Keratinocyte (primary cell): ENCODE measurements at regions not wholly inside any gene's neighbourhood (a gene's known extent, or its start where the extent isn't known, plus 50 kb on each side); places are given as distances from the start of the nearest gene placed in this dataset.

Experiments
- DNase-seq: peaks from one replicate; pipeline ENCODE4 v3.0.0-alpha.2; 2011; ENCODE audit warnings: low read depth, missing footprints, low spot score
- FAIRE-seq: peaks from 2 replicates; lab custom pipeline; 2011; peaks lifted over from hg19 to GRCh38; lab: Jason Lieb, UNC
- H2AFZ ChIP-seq: 2 replicates; pipeline ENCODE4 v1.6.0; 2012; ENCODE audit warnings: low read length, control low read depth, inconsistent platforms; ENCODE audit not compliant: control insufficient read depth
- H3K27ac ChIP-seq: 2 replicates; pipeline ENCODE4 v1.5.1; 2011; ENCODE audit warnings: low read length; ENCODE audit not compliant: control insufficient read depth, insufficient read depth
- H3K27me3 ChIP-seq: 3 replicates; pipeline ENCODE4 v1.6.0; 2011; ENCODE audit warnings: low read length; ENCODE audit not compliant: control insufficient read depth, insufficient read depth; ENCODE audit errors: extremely low read depth
- H3K36me3 ChIP-seq, 2 experiments: 2 replicates in 1 of 2; 3 replicates in 1 of 2; pipeline ENCODE4 v1.5.1; 2011; ENCODE audit warnings: low read length in 2 of 2, mild to moderate bottlenecking in 1 of 2; ENCODE audit not compliant: control insufficient read depth in 2 of 2, insufficient read depth in 2 of 2; ENCODE audit errors: extremely low read depth in 1 of 2
- H3K4me1 ChIP-seq: 3 replicates; pipeline ENCODE4 v1.5.1; 2011; ENCODE audit warnings: low read length; ENCODE audit not compliant: control insufficient read depth, insufficient read depth; ENCODE audit errors: extremely low read depth
- H3K4me2 ChIP-seq: 3 replicates; pipeline ENCODE4 v1.6.0; 2011; ENCODE audit warnings: low read depth, low read length; ENCODE audit not compliant: control insufficient read depth, insufficient read depth; ENCODE audit errors: extremely low read depth
- H3K4me3 ChIP-seq, 3 experiments: fragments of 200-600 bp in 1 of 3; sonication (generic) in 1 of 3; 2 replicates in 2 of 3; 3 replicates in 1 of 3; pipeline ENCODE4 v1.5.1; 2011 to 2016; ENCODE audit warnings: low read length in 3 of 3, mild to moderate bottlenecking in 3 of 3, control low read depth in 2 of 3, inconsistent platforms in 1 of 3, low read depth in 1 of 3, mixed read lengths in 1 of 3, mixed run types in 1 of 3, moderate library complexity in 1 of 3; ENCODE audit not compliant: control insufficient read depth in 2 of 3, insufficient read depth in 2 of 3; ENCODE audit errors: extremely low read depth in 1 of 3
- H3K79me2 ChIP-seq: 2 replicates; pipeline ENCODE4 v1.6.0; 2012; ENCODE audit warnings: low read length; ENCODE audit not compliant: control insufficient read depth, insufficient read depth
- H3K9ac ChIP-seq: 3 replicates; pipeline ENCODE4 v1.6.0; 2011; ENCODE audit warnings: low read length; ENCODE audit not compliant: control insufficient read depth, insufficient read depth; ENCODE audit errors: extremely low read depth
- H3K9me1 ChIP-seq: 3 replicates; pipeline ENCODE4 v1.6.0; 2011; ENCODE audit warnings: low read length; ENCODE audit not compliant: control insufficient read depth, insufficient read depth; ENCODE audit errors: extremely low read depth
- H3K9me3 ChIP-seq: 2 replicates; pipeline ENCODE4 v1.5.1; 2012; ENCODE audit warnings: low read depth, low read length; ENCODE audit not compliant: control insufficient read depth
- H4K20me1 ChIP-seq: 3 replicates; pipeline ENCODE4 v1.6.0; 2011; ENCODE audit warnings: low read length; ENCODE audit not compliant: control insufficient read depth, insufficient read depth; ENCODE audit errors: extremely low read depth
- CTCF ChIP-seq, 3 experiments: IDR thresholded peaks in 1 of 3; conservative IDR thresholded peaks in 1 of 3; optimal IDR thresholded peaks in 1 of 3; 2 replicates in 2 of 3; 3 replicates in 1 of 3; pipeline versions ENCODE3 to v1.5.1; 2011; ENCODE audit warnings: low read length in 3 of 3, mild to moderate bottlenecking in 3 of 3, moderate library complexity in 2 of 3, control low read depth in 1 of 3, inconsistent platforms in 1 of 3; ENCODE audit not compliant: insufficient read depth in 2 of 3; ENCODE audit errors: extremely low read depth in 1 of 3
- EZH2 ChIP-seq: IDR thresholded peaks from one replicate; pipeline ENCODE4 v1.6.1; 2012; ENCODE audit warnings: inconsistent platforms, mild to moderate bottlenecking, low read length, moderate library complexity
- dilution Hi-C: fragments of 300-500 bp; cut with MboI; formaldehyde crosslinking; loops from one replicate; pipeline ENCODE4 v1.7.0; 2020; ENCODE audit warnings: low sequenced_read_pairs; ENCODE audit not compliant: extremely low pct_ligation_motif_present

GRCh38 chr2:56962673-56963072 lies 778.9 kb downstream of the CCDC85A start:
- Histone ChIP-seq H3K9me1 (no peaks in the 10 kb centered on the region), H3K4me3 (no peak overlapping the region), H2AFZ (no peak overlapping the region), H3K27me3 (no peaks in the 10 kb centered on the region), H3K4me1 (no peaks in the 10 kb centered on the region), H3K36me3 (no peaks in the 10 kb centered on the region), H3K27ac (no peak overlapping the region), H3K9me3 (no peaks in the 10 kb centered on the region), H4K20me1 (no peaks in the 10 kb centered on the region), H3K9ac (no peak overlapping the region), H3K79me2 (no peaks in the 10 kb centered on the region), H3K4me2 (no peak overlapping the region)
- TF ChIP-seq EZH2 = no peak
- no peak for TF ChIP-seq CTCF (optimal IDR thresholded peaks at IDR 0.05 in 1 of 3, IDR thresholded peaks at IDR 0.05 in 1 of 3, conservative IDR thresholded peaks at IDR 0.05 in 1 of 3; ENCODE audit: extremely low read depth in 1 of 3, insufficient read depth in 2 of 3, low read length in 3 of 3)
- DNase-seq = no peak
- dilution Hi-C loops = no loop called here
- no peak for FAIRE-seq

GRCh38 chr2:56969513-56969912 lies 785.7 kb downstream of the CCDC85A start:
- dilution Hi-C loops = no loop called here
- Histone ChIP-seq H3K4me2 (no peak overlapping the region), H4K20me1 (no peaks in the 10 kb centered on the region), H3K9ac (no peak overlapping the region), H3K27me3 (no peaks in the 10 kb centered on the region), H3K27ac (no peak overlapping the region), H3K4me3 (no peak overlapping the region), H3K4me1 (no peaks in the 10 kb centered on the region), H2AFZ (no peak overlapping the region), H3K79me2 (no peaks in the 10 kb centered on the region), H3K9me1 (no peaks in the 10 kb centered on the region), H3K9me3 (no peaks in the 10 kb centered on the region), H3K36me3 (no peaks in the 10 kb centered on the region)
- no peak for DNase-seq
- TF ChIP-seq CTCF (optimal IDR thresholded peaks at IDR 0.05 in 1 of 3, IDR thresholded peaks at IDR 0.05 in 1 of 3, conservative IDR thresholded peaks at IDR 0.05 in 1 of 3; ENCODE audit: extremely low read depth in 1 of 3, insufficient read depth in 2 of 3, low read length in 3 of 3) (no peak), EZH2 (no peak)
- FAIRE-seq = no peak
